ENCODE measurements at regions not wholly inside any gene's neighbourhood (a gene's known extent, or its start where the extent isn't known, plus 50 kb on each side); places are given as distances from the start of the nearest gene placed in this dataset.

GRCh38 chrX:10288373-10288975 lies 131.7 kb downstream of the CLCN4 start:
- peak; percentile 43 for DNase-seq

GRCh38 chrX:10296576-10296975 lies 139.8 kb downstream of the CLCN4 start:
- DNase-seq, result peak; percentile 68

- no peak for DNase-seq
Observed at GRCh38 chrX:10310511-10310910, 153.7 kb downstream of the CLCN4 start.

- DNase-seq, result no peak
Observed at GRCh38 chrX:10314530-10315104, 157.8 kb downstream of the CLCN4 start.

GRCh38 chrX:10325611-10326010 lies 168.8 kb downstream of the CLCN4 start:
- DNase-seq, result peak; percentile 60

GRCh38 chrX:10326578-10326977 lies 169.8 kb downstream of the CLCN4 start:
- peak; percentile 49 for DNase-seq

- peak; percentile 1 for DNase-seq
Observed at GRCh38 chrX:10327651-10328050, 170.9 kb downstream of the CLCN4 start.

GRCh38 chrX:10329984-10330383 lies 173.2 kb downstream of the CLCN4 start:
- DNase-seq, result no peak

- DNase-seq, result no peak
Observed at GRCh38 chrX:10341309-10341708, 184.5 kb downstream of the CLCN4 start.

- DNase-seq, result no peak
Observed at GRCh38 chrX:10350221-10350620, 193.4 kb downstream of the CLCN4 start.

GRCh38 chrX:10350981-10351380 lies 194.2 kb downstream of the CLCN4 start:
- peak; percentile 56 for DNase-seq

- no peak for DNase-seq
Observed at GRCh38 chrX:10352536-10352935, 195.8 kb downstream of the CLCN4 start.

GRCh38 chrX:10356979-10357378 lies 200.2 kb downstream of the CLCN4 start:
- DNase-seq, result peak; percentile 52

GRCh38 chrX:10358958-10359357 lies 202.2 kb downstream of the CLCN4 start:
- DNase-seq, result no peak

- DNase-seq, result peak; percentile 19
Observed at GRCh38 chrX:10360116-10360515, 203.3 kb downstream of the CLCN4 start.

GRCh38 chrX:10365532-10366265 lies 208.9 kb downstream of the CLCN4 start:
- DNase-seq, result no peak

GRCh38 chrX:10367406-10367805 lies 210.6 kb downstream of the CLCN4 start:
- no peak for DNase-seq

GRCh38 chrX:10370976-10371375 lies 214.2 kb downstream of the CLCN4 start:
- no peak for DNase-seq

GRCh38 chrX:10377427-10377826 lies 220.7 kb downstream of the CLCN4 start:
- DNase-seq, result no peak

GRCh38 chrX:10379878-10380277 lies 223.1 kb downstream of the CLCN4 start:
- DNase-seq, result no peak

GRCh38 chrX:10380300-10380699 lies 223.5 kb downstream of the CLCN4 start:
- DNase-seq, result no peak

- no peak for DNase-seq
Observed at GRCh38 chrX:10381193-10381592, 224.4 kb downstream of the CLCN4 start.

- DNase-seq, result no peak
Observed at GRCh38 chrX:10387011-10387410, 230.2 kb downstream of the CLCN4 start.

- no peak for DNase-seq
Observed at GRCh38 chrX:10390187-10390586, 230.2 kb downstream of the MID1 start.

All from fibroblast of skin of scalp (primary cell).